ENCODE measurements at regions not wholly inside any gene's neighbourhood (a gene's known extent, or its start where the extent isn't known, plus 50 kb on each side); places are given as distances from the start of the nearest gene placed in this dataset.
"Not testable (repeated sequence)": the region's sequence is repeated elsewhere in the genome, so short reads cannot be mapped to it uniquely, and the experiment has no call there.

DNA sequence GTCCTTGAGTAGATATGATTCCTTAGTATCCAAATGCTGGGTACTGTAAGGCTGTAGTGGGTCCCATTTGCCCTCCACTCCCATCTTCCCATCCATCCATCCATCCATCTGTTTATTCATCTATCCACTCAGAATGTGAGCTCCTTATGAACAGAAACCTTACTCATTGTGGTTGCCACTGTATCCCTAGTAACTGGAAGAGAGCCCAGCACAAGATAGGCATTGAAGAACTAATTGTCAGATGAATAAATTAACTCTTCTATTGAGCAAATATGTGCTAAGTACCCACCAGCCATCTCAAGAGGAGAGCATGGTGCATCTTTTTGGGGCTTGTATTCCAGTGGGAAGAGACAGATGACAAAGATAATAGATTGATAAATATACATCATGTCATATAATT, 86.4 kb upstream of the SEZ6L start:
- H3K36me3 Mint-ChIP-seq (ENCODE audit: low read depth), result no peaks in the 10 kb centered on the region
- no peak for ATAC-seq (ENCODE audit: low read depth)
- POLR2A ChIA-PET, result no interaction called here
- TF ChIP-seq, protein P1, sequence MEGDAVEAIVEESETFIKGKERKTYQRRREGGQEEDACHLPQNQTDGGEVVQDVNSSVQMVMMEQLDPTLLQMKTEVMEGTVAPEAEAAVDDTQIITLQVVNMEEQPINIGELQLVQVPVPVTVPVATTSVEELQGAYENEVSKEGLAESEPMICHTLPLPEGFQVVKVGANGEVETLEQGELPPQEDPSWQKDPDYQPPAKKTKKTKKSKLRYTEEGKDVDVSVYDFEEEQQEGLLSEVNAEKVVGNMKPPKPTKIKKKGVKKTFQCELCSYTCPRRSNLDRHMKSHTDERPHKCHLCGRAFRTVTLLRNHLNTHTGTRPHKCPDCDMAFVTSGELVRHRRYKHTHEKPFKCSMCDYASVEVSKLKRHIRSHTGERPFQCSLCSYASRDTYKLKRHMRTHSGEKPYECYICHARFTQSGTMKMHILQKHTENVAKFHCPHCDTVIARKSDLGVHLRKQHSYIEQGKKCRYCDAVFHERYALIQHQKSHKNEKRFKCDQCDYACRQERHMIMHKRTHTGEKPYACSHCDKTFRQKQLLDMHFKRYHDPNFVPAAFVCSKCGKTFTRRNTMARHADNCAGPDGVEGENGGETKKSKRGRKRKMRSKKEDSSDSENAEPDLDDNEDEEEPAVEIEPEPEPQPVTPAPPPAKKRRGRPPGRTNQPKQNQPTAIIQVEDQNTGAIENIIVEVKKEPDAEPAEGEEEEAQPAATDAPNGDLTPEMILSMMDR (IDR thresholded peaks at IDR 0.05), result no peak
- intact Hi-C loops (cut with micrococcal nuclease), result no loop called here
- no peak overlapping the region for H3K27ac Mint-ChIP-seq
- peaks cover 3% of the 10 kb centered on the region for H3K27me3 Mint-ChIP-seq
- no peak for DNase-seq
- CTCF ChIA-PET, result no interaction called here
- no peak overlapping the region for H3K4me3 Mint-ChIP-seq
- peaks cover 2% of the 10 kb centered on the region for H3K9me3 Mint-ChIP-seq
- H3K4me1 Mint-ChIP-seq, result no peaks in the 10 kb centered on the region

DNA sequence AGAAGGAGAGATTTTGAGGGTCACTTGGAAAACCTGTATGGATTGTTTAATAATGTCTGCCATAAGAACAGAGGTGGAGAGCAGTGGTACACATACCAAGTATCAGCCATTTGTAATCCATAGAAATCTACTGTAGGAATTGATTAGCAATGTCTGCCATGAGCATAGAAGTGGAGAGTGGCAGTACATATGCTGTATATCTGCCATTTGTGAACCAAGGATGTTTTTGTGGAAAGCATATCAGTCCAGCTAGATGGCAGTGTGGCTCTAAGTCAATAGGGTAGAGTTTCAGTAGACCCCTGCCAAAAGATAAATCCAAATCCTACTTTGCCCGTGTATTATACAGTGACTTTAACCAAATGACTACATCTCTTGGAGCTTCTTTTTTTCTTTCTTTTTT, 82.9 kb upstream of the SEZ6L start:
- no peaks in the 10 kb centered on the region for H3K4me1 Mint-ChIP-seq
- no peak overlapping the region for H3K27ac Mint-ChIP-seq
- ChIA-PET POLR2A (no interaction called here), CTCF (no interaction called here)
- no peak for ATAC-seq (ENCODE audit: low read depth)
- H3K4me3 Mint-ChIP-seq, result no peak overlapping the region
- H3K27me3 Mint-ChIP-seq, result peaks cover 12% of the 10 kb centered on the region
- DNase-seq, result no peak
- no peaks in the 10 kb centered on the region for H3K9me3 Mint-ChIP-seq
- intact Hi-C loops (cut with micrococcal nuclease), result no loop called here
- no peaks in the 10 kb centered on the region for H3K36me3 Mint-ChIP-seq (ENCODE audit: low read depth)
- TF ChIP-seq, protein P1 (IDR thresholded peaks at IDR 0.05), result no peak

GRCh38 chr22:26087816-26088215, 81.4 kb upstream of the SEZ6L start:
- Mint-ChIP-seq H3K4me3 (no peak overlapping the region), H3K36me3 (ENCODE audit: low read depth) (no peaks in the 10 kb centered on the region), H3K9me3 (no peaks in the 10 kb centered on the region), H3K27ac (no peak overlapping the region), H3K4me1 (no peaks in the 10 kb centered on the region), H3K27me3 (peaks cover 12% of the 10 kb centered on the region)
- ATAC-seq (ENCODE audit: low read depth) (no peak), DNase-seq (no peak)
- POLR2A ChIA-PET, result no interaction called here
- intact Hi-C loops (cut with micrococcal nuclease), result no loop called here
- TF ChIP-seq, protein P1 (IDR thresholded peaks at IDR 0.05), result no peak
- CTCF ChIA-PET, result no interaction called here

DNA sequence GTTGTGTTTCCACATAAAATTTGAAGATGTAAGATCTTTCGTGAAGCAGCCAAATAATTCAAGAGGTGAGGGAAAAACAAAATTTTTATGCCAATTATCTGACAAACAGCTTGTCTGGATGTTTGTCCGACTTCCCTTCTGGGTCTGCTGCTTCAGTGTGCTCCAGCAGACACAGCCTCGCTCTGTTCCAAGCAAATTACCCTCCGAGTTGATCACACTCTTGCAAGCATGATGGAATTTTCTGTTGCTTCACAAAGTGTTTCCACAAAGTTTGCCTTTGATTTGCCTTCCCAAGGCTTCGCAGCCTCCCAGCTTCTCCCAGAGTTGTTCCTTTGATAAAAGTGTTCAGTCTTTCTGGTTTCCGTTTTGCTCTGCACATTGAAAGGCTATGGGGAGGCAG, 78.4 kb upstream of the SEZ6L start:
- no peaks in the 10 kb centered on the region for H3K4me1 Mint-ChIP-seq
- peaks cover 17% of the 10 kb centered on the region for H3K27me3 Mint-ChIP-seq
- ATAC-seq (ENCODE audit: low read depth) (no peak), DNase-seq (no peak)
- peaks cover 2% of the 10 kb centered on the region for H3K9me3 Mint-ChIP-seq
- H3K27ac Mint-ChIP-seq, result no peak overlapping the region
- CTCF ChIA-PET, result no interaction called here
- no peaks in the 10 kb centered on the region for H3K36me3 Mint-ChIP-seq (ENCODE audit: low read depth)
- POLR2A ChIA-PET, result no interaction called here
- no peak overlapping the region for H3K4me3 Mint-ChIP-seq
- TF ChIP-seq, protein P1 (IDR thresholded peaks at IDR 0.05), result no peak
- intact Hi-C loops (cut with micrococcal nuclease), result no loop called here

DNA sequence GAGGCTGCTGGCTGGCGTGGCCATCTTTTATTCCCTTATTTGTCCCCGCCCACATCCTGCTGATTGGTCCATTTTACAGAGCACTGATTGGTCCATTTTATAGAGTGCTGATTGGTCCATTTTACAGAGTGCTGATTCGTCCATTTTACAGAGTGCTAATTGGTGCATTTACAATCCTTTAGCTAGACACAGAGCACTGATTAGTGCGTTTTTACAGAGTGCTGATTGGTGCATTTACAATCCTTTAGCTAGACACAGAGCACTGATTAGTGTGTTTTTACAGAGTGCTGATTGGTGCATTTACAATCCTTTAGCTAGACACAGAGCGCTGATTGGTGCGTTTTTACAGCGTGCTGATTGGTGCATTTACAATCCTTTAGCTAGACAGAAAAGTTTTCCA, 74.8 kb upstream of the SEZ6L start:
- H3K4me1 Mint-ChIP-seq; H3K9me3 Mint-ChIP-seq; H3K36me3 Mint-ChIP-seq (ENCODE audit: low read depth); H3K27ac Mint-ChIP-seq; POLR2A ChIA-PET; intact Hi-C loops (cut with micrococcal nuclease); ATAC-seq (ENCODE audit: low read depth); CTCF ChIA-PET; H3K4me3 Mint-ChIP-seq; DNase-seq: not testable (repeated sequence)
- H3K27me3 Mint-ChIP-seq, result peaks cover 25% of the 10 kb centered on the region

DNA sequence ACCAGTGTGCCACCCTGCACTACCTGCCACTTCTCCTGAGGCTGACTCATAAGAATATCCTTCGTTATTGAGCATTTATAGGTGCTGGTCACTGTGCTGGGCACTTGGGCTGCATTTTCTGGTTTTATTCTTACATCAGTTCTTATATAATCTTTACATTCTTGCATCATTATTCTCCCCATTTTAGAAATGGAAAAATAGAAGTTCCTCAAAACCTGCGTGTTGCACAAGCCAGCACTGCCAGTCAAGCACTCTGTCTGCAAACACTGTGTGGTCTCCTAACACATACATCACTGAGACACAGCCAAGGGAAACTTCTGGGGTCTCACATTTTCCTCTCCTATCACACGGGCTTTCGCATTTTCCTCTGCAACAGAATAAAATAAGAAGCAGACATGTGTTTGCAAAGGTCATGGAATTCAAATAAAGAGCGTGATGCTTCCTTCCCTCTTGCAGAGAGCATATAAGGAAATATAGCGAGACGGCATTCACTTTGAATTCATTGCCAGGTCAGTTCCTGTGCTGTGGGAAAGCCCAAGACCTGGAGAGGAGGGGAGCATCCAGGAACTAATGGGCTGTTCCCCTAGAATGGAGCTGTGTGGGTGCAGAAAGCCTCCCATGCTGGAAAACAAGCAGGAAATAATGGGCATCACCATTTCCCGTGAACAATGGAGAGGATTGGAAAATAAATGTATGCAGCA, 73.9 kb upstream of the SEZ6L start:
- ATAC-seq (ENCODE audit: low read depth) (no peak), DNase-seq (no peak)
- Mint-ChIP-seq H3K36me3 (ENCODE audit: low read depth) (no peaks in the 10 kb centered on the region), H3K27ac (no peak overlapping the region), H3K27me3 (peaks cover 24% of the 10 kb centered on the region), H3K4me1 (no peaks in the 10 kb centered on the region), H3K4me3 (no peak overlapping the region), H3K9me3 (peaks cover 2% of the 10 kb centered on the region)
- intact Hi-C loops (cut with micrococcal nuclease), result no loop called here
- ChIA-PET POLR2A (no interaction called here), CTCF (no interaction called here)
- TF ChIP-seq, protein P1 (IDR thresholded peaks at IDR 0.05), result no peak
